IPS-20b (cell line): ENCODE measurements at regions not wholly inside any gene's neighbourhood (a gene's known extent, or its start where the extent isn't known, plus 50 kb on each side); places are given as distances from the start of the nearest gene placed in this dataset.

Experiments used
- H3K27ac ChIP-seq: one replicate; pipeline ENCODE4 v1.5.1; 2013; ENCODE audit warnings: low read length
- H3K27me3 ChIP-seq: 2 replicates; pipeline ENCODE4 v1.6.1; 2013; ENCODE audit warnings: mild to moderate bottlenecking, low read length, inconsistent platforms; ENCODE audit not compliant: insufficient read depth
- H3K36me3 ChIP-seq: 2 replicates; pipeline ENCODE4 v1.6.1; 2013; ENCODE audit warnings: low read depth, mild to moderate bottlenecking, inconsistent platforms, low read length, moderate library complexity; ENCODE audit not compliant: insufficient read depth
- H3K4me1 ChIP-seq: 2 replicates; pipeline ENCODE4 v1.6.1; 2013; ENCODE audit warnings: mild to moderate bottlenecking, control low read depth, inconsistent platforms, low read length, moderate library complexity; ENCODE audit not compliant: insufficient read depth
- H3K4me3 ChIP-seq: 2 replicates; pipeline ENCODE4 v1.5.1; 2013; ENCODE audit warnings: mild to moderate bottlenecking, low read length, inconsistent platforms
- H3K9ac ChIP-seq: 2 replicates; pipeline ENCODE4 v1.6.1; 2013; ENCODE audit warnings: low read depth, mild to moderate bottlenecking, inconsistent platforms, low read length, moderate library complexity
- H3K9me3 ChIP-seq: 2 replicates; pipeline ENCODE4 v1.6.1; 2013; ENCODE audit warnings: mild to moderate bottlenecking, low read depth, low read length, inconsistent platforms; ENCODE audit not compliant: insufficient read depth

GRCh38 chr13:104288496-104288895 is 1222.3 kb upstream of the SLC10A2 start:
- Histone ChIP-seq H3K36me3 (no peaks in the 10 kb centered on the region), H3K9ac (no peak overlapping the region), H3K27ac (no peak overlapping the region), H3K27me3 (no peaks in the 10 kb centered on the region), H3K4me1 (peaks cover 4% of the 10 kb centered on the region; the same call in 1 of the 2 replicates), H3K4me3 (no peak overlapping the region), H3K9me3 (no peaks in the 10 kb centered on the region)

DNA sequence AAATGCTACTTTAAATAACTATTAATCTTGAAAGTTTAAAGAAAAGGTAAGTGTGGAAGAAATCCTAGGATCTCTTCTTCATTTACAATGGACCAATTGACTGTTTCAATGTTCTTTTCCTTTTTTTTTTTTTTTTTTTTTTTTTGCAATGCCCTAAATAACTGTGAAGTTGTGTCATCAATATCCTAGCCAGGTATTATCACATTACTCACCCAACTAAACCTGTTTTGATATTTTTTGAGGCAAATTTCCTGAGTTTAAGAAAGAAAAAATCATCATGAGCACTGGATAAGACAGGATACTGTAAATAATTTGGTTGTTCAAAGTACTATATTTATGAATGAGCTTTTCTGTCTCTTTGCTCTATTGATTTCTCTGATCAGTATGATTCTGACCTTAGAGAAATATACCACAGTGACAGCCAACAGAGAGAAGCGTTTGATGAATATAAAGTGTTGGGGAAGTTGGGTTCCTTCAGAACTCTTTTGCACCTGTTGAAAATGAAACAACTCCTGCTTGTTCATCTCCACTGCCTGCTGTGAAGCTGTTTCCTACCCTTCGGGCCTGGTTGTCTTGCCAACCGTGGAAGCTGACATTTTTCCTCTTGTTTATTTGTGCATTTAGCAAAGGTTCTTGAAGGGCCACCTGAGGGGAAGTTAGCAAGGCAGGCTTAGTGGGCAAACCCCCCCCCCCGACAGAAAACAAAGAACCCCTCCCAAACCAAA is 1220.5 kb upstream of the SLC10A2 start:
- Histone ChIP-seq H3K9ac (no peak overlapping the region), H3K36me3 (no peaks in the 10 kb centered on the region), H3K4me3 (no peak overlapping the region), H3K4me1 (peaks cover 4% of the 10 kb centered on the region; the same call in 1 of the 2 replicates), H3K27ac (no peak overlapping the region), H3K27me3 (no peaks in the 10 kb centered on the region), H3K9me3 (no peaks in the 10 kb centered on the region)

DNA sequence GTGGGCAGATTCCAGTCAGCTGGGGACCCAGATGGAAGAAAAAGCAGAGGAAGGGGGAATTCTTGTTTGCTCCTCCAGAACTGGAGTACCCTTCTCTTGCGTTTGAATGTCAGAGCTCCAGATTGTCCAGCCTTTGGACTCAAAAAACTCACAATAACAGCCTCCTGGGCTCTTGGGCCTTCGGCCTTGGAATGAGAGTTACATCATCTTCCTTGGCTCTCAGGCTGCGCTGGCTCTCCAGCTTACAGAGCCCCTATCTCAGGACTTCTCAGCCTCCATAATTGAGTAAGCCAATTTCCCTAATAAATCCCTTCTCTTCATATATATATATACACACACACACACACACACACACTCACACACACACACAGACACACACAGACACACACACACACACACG is 1215.7 kb upstream of the SLC10A2 start:
- peaks cover 4% of the 10 kb centered on the region; the same call in 1 of the 2 replicates for H3K4me1 ChIP-seq
- no peak overlapping the region for H3K4me3 ChIP-seq
- no peaks in the 10 kb centered on the region; the same call in 1 of the 2 replicates for H3K9me3 ChIP-seq
- no peak overlapping the region for H3K9ac ChIP-seq
- no peak overlapping the region for H3K27ac ChIP-seq
- H3K36me3 ChIP-seq: no peaks in the 10 kb centered on the region
- no peaks in the 10 kb centered on the region for H3K27me3 ChIP-seq

- Histone ChIP-seq H3K9ac (no peak overlapping the region), H3K4me1 (no peaks in the 10 kb centered on the region), H3K36me3 (no peaks in the 10 kb centered on the region), H3K27me3 (no peaks in the 10 kb centered on the region), H3K4me3 (no peak overlapping the region), H3K27ac (no peak overlapping the region), H3K9me3 (no peaks in the 10 kb centered on the region)
These were observed 1204.5 kb upstream of the SLC10A2 start for GRCh38 chr13:104270731-104271130.

DNA sequence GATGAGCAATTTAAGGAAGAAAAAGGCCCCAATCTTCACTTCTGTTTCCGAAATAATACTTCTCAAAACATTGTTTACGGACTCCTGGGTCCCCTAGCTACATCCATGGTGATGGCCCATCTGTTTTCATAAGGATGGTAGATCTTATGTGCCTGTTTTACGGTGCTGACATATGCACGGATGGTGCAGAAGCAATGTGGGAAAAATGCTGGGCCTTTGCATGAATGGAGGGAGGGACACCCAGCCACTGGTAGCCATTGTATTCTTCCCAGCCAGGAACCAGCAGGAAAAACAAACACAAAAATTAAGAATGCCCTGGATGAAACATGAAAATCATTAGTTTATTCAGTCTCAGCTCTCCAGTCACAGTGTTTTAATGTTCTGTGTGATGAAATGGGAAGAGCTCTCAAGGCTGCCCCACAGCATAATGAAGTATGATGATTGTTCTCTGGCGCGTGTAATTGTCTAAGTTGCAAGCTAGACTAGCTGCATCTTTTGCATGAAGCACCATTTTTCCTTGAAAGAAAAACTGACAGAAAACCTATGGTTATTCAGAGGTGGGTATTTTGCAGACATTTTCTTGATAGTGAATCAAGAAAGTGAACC is 1201.1 kb upstream of the SLC10A2 start:
- Histone ChIP-seq H3K27me3 (no peaks in the 10 kb centered on the region), H3K27ac (no peak overlapping the region), H3K36me3 (no peaks in the 10 kb centered on the region), H3K4me3 (no peak overlapping the region), H3K9me3 (no peaks in the 10 kb centered on the region), H3K9ac (no peak overlapping the region), H3K4me1 (no peaks in the 10 kb centered on the region)

DNA sequence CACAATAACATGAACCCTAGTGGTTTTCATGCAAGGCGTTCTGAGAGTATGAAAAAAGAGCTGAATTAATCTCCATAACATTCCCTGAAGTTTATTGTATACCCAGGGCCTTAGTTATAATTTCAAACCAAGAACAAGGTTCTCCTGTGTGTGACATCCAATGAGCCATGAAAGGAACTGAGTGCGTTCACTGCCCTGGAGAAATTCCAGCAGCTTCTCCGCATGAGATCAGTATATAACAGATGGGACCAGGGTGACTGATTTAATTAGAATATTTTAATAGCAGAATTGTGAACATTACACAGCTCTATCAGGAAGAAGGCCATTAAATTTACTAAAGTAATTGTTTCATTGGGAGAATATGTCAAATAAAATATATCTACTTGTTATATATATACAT is 1190.5 kb upstream of the SLC10A2 start:
- Histone ChIP-seq H3K27ac (no peak overlapping the region), H3K4me1 (peaks cover 18% of the 10 kb centered on the region; the same call in 1 of the 2 replicates), H3K9ac (no peak overlapping the region), H3K36me3 (no peaks in the 10 kb centered on the region), H3K27me3 (no peaks in the 10 kb centered on the region), H3K4me3 (no peak overlapping the region), H3K9me3 (no peaks in the 10 kb centered on the region)

DNA sequence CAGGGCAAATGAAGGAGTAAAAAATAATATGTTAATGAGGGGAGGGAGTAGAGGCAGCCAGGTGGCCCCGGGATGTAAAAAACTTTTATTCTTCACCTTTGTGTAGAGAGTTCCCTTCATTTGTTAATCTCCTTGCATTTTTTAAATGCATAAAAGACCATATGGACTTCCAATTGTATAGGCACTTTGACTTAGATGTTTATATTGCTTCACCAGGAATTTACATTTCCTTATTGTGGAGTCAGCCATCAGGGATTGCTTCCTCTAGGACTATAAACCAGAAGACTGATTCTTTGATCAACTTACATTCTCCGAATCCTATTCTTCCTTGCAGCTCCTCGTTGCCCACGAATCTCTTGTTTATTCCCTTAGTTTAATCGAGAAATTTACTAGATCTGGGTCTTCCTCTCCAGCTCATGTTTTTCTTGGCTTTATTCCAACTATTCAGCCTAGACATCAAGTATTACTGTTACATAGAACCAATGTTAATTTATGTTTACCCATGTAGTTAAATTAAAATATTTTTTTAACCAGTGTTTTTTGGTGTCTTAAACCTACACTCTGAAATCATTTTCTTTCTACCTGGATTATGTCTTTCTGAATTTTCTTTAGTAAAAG is 1187.0 kb upstream of the SLC10A2 start:
- Histone ChIP-seq H3K27ac (peak overlapping the region; percentile 29), H3K9ac (peak overlapping the region; percentile 5; the same call in 1 of the 2 replicates), H3K36me3 (no peaks in the 10 kb centered on the region)

GRCh38 chr13:104251931-104252330 is 1185.7 kb upstream of the SLC10A2 start:
- no peaks in the 10 kb centered on the region for H3K36me3 ChIP-seq
- peaks cover 21% of the 10 kb centered on the region; the same call in 1 of the 2 replicates for H3K4me1 ChIP-seq
- no peak overlapping the region for H3K9ac ChIP-seq
- no peak overlapping the region for H3K4me3 ChIP-seq
- no peaks in the 10 kb centered on the region for H3K9me3 ChIP-seq
- no peaks in the 10 kb centered on the region for H3K27me3 ChIP-seq
- H3K27ac ChIP-seq: peak overlapping the region; percentile 85

More for the DNA sequence above, 1187.0 kb upstream of the SLC10A2 start:
- peaks cover 21% of the 10 kb centered on the region; the same call in 1 of the 2 replicates for H3K4me1 ChIP-seq
- H3K9me3 ChIP-seq: no peaks in the 10 kb centered on the region
- H3K4me3 ChIP-seq: peak overlapping the region; percentile 3; the same call in 1 of the 2 replicates
- H3K27me3 ChIP-seq: no peaks in the 10 kb centered on the region

DNA sequence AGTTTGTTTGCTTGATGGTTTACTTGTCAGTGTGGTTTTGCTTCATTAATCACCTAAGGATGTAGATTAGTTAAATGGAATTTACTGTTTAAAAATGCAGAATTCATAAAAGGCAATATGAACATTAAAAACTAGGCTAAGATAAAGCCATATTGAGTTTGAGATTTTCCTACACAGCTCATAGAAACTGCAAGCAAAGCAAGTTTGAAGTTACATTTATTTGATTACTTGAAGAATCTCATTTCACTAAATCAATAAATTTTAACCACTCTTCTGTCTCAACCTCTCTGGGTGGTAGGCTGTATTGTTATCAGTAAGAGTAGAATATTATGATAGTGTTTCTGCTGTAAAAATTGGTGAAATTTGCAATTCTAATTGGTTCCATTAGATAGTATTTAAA is 1180.7 kb upstream of the SLC10A2 start:
- H3K9ac ChIP-seq: no peak overlapping the region
- H3K4me1 ChIP-seq: peaks cover 3% of the 10 kb centered on the region; the same call in 1 of the 2 replicates
- no peaks in the 10 kb centered on the region for H3K27me3 ChIP-seq
- H3K4me3 ChIP-seq: no peak overlapping the region
- no peaks in the 10 kb centered on the region for H3K36me3 ChIP-seq
- H3K9me3 ChIP-seq: no peaks in the 10 kb centered on the region
- no peak overlapping the region for H3K27ac ChIP-seq

DNA sequence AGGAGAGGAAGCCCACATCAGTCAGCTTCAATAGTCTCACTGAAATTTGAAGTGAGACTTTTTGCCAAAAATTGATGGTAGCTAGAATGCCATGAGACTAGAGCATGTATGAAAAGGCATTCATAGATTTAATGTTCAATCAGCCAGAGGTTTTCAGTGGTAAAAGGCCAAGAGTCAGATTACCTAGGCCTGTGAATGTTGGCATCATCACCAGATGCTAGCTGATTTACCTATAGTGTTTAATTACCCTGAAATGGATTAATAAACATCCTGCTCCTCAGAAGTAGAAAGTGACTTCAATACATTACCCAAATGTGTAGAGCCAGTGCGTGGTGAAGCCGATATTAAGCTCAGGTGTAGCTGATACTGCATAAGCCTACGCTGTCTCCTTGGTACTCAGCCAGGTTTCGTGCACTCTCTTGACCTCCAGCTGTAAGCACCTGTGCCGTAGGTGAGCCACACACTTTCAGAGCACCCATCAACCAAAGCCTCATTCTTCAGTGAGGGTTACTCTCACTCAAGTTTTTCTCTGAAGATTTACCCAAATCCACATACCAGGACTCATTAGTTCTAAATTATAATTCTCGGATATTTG is 1140.3 kb upstream of the SLC10A2 start:
- H3K9me3 ChIP-seq: peaks cover 7% of the 10 kb centered on the region; the same call in 1 of the 2 replicates

GRCh38 chr13:104204177-104204576 is 1138.0 kb upstream of the SLC10A2 start:
- Histone ChIP-seq H3K4me3 (no peak overlapping the region), H3K27me3 (no peaks in the 10 kb centered on the region), H3K9me3 (peaks cover 7% of the 10 kb centered on the region; the same call in 1 of the 2 replicates), H3K9ac (no peak overlapping the region), H3K36me3 (no peaks in the 10 kb centered on the region), H3K27ac (no peak overlapping the region), H3K4me1 (no peaks in the 10 kb centered on the region)

More for the DNA sequence above, 1140.3 kb upstream of the SLC10A2 start:
- Histone ChIP-seq H3K4me3 (no peak overlapping the region), H3K27ac (no peak overlapping the region), H3K27me3 (no peaks in the 10 kb centered on the region), H3K9ac (no peak overlapping the region), H3K36me3 (no peaks in the 10 kb centered on the region), H3K4me1 (no peaks in the 10 kb centered on the region)
